ENCODE measurements at regions not wholly inside any gene's neighbourhood (a gene's known extent, or its start where the extent isn't known, plus 50 kb on each side); places are given as distances from the start of the nearest gene placed in this dataset.

- CTCF ChIA-PET: no interaction called here
These were observed 1002.7 kb upstream of the PCDH7 start for GRCh38 chr4:29717287-29718057.

GRCh38 chr4:29718136-29718535, 1002.0 kb upstream of the PCDH7 start:
- POLR2A ChIA-PET (ENCODE audit: low non-redundant PET): no interaction called here
- TF ChIP-seq CTCF (conservative IDR thresholded peaks at IDR 0.05; ENCODE audit: low read depth): no peak
- H3K27ac ChIP-seq: no peak overlapping the region
- CTCF ChIA-PET: no interaction called here
- DNase-seq (ENCODE audit: low spot score): no peak

More at GRCh38 chr4:29717287-29718057, 1002.7 kb upstream of the PCDH7 start:
- POLR2A ChIA-PET (ENCODE audit: low non-redundant PET): no interaction called here
- DNase-seq (ENCODE audit: low spot score): no peak
- H3K27ac ChIP-seq: no peak overlapping the region
- TF ChIP-seq CTCF (conservative IDR thresholded peaks at IDR 0.05; ENCODE audit: low read depth): no peak

GRCh38 chr4:29722253-29722652, 997.9 kb upstream of the PCDH7 start:
- no peak for DNase-seq (ENCODE audit: low spot score)
- ChIA-PET CTCF (no interaction called here), POLR2A (ENCODE audit: low non-redundant PET) (no interaction called here)
- TF ChIP-seq CTCF (conservative IDR thresholded peaks at IDR 0.05; ENCODE audit: low read depth): no peak
- no peak overlapping the region for H3K27ac ChIP-seq

- no peak for TF ChIP-seq CTCF (conservative IDR thresholded peaks at IDR 0.05; ENCODE audit: low read depth)
- H3K27ac ChIP-seq: no peak overlapping the region
- CTCF ChIA-PET: no interaction called here
- POLR2A ChIA-PET (ENCODE audit: low non-redundant PET): no interaction called here
- DNase-seq (ENCODE audit: low spot score): no peak
These were observed 993.2 kb upstream of the PCDH7 start for GRCh38 chr4:29726938-29727337.

- ChIA-PET CTCF (interaction anchor here (0.7 kb wide), 1 partner anchor 109 kb away, joined by 4 read pairs; no protein-coding TSS in a partner anchor), POLR2A (ENCODE audit: low non-redundant PET) (no interaction called here)
- DNase-seq (ENCODE audit: low spot score): no peak
- TF ChIP-seq CTCF (conservative IDR thresholded peaks at IDR 0.05; ENCODE audit: low read depth): no peak
- no peak overlapping the region for H3K27ac ChIP-seq
These were observed 985.6 kb upstream of the PCDH7 start for GRCh38 chr4:29734343-29735213.

- no peak for DNase-seq (ENCODE audit: low spot score)
- no peak overlapping the region for H3K27ac ChIP-seq
- no peak for TF ChIP-seq CTCF (conservative IDR thresholded peaks at IDR 0.05; ENCODE audit: low read depth)
- CTCF ChIA-PET: no interaction called here
- POLR2A ChIA-PET (ENCODE audit: low non-redundant PET): no interaction called here
These were observed 963.2 kb upstream of the PCDH7 start for GRCh38 chr4:29756966-29757365.

Measured in RWPE1 (cell line).